ENCODE measurements at regions not wholly inside any gene's neighbourhood (a gene's known extent, or its start where the extent isn't known, plus 50 kb on each side); places are given as distances from the start of the nearest gene placed in this dataset.
"Not testable (repeated sequence)": the region's sequence is repeated elsewhere in the genome, so short reads cannot be mapped to it uniquely, and the experiment has no call there.

- DNase-seq (ENCODE audit: extremely low read depth in 1 of 2, low read depth in 1 of 2), result no peak
Observed at GRCh38 chr13:90321281-90321931, 1026.1 kb upstream of the MIR17HG start.

- DNase-seq (ENCODE audit: extremely low read depth in 1 of 2, low read depth in 1 of 2), result no peak
Observed at GRCh38 chr13:90329641-90330040, 1017.8 kb upstream of the MIR17HG start.

- no peak for DNase-seq (ENCODE audit: extremely low read depth in 1 of 2, low read depth in 1 of 2)
Observed at GRCh38 chr13:90331974-90332373, 1015.5 kb upstream of the MIR17HG start.

GRCh38 chr13:90336507-90336906 is 1011.0 kb upstream of the MIR17HG start:
- no peak for DNase-seq (ENCODE audit: extremely low read depth in 1 of 2, low read depth in 1 of 2)

GRCh38 chr13:90341348-90341747 is 1006.1 kb upstream of the MIR17HG start:
- DNase-seq (ENCODE audit: extremely low read depth in 1 of 2, low read depth in 1 of 2), result not testable (repeated sequence)

- not testable (repeated sequence) for DNase-seq (ENCODE audit: extremely low read depth in 1 of 2, low read depth in 1 of 2)
Observed at GRCh38 chr13:90348477-90349136, 998.9 kb upstream of the MIR17HG start.

GRCh38 chr13:90352763-90353162 is 994.7 kb upstream of the MIR17HG start:
- no peak for DNase-seq (ENCODE audit: extremely low read depth in 1 of 2, low read depth in 1 of 2)

- no peak for DNase-seq (ENCODE audit: extremely low read depth in 1 of 2, low read depth in 1 of 2)
Observed at GRCh38 chr13:90355162-90355751, 992.2 kb upstream of the MIR17HG start.

GRCh38 chr13:90360785-90361184 is 986.7 kb upstream of the MIR17HG start:
- DNase-seq (ENCODE audit: extremely low read depth in 1 of 2, low read depth in 1 of 2), result no peak

GRCh38 chr13:90362707-90363106 is 984.8 kb upstream of the MIR17HG start:
- DNase-seq (ENCODE audit: extremely low read depth in 1 of 2, low read depth in 1 of 2), result no peak

GRCh38 chr13:90365130-90365529 is 982.4 kb upstream of the MIR17HG start:
- DNase-seq (ENCODE audit: extremely low read depth in 1 of 2, low read depth in 1 of 2), result no peak

- DNase-seq (ENCODE audit: extremely low read depth in 1 of 2, low read depth in 1 of 2), result no peak
Observed at GRCh38 chr13:90374168-90374567, 973.3 kb upstream of the MIR17HG start.

GRCh38 chr13:90375851-90376250 is 971.6 kb upstream of the MIR17HG start:
- DNase-seq (ENCODE audit: extremely low read depth in 1 of 2, low read depth in 1 of 2), result no peak

- DNase-seq (ENCODE audit: extremely low read depth in 1 of 2, low read depth in 1 of 2), result no peak
Observed at GRCh38 chr13:90382425-90382824, 965.1 kb upstream of the MIR17HG start.

GRCh38 chr13:90385781-90386489 is 961.6 kb upstream of the MIR17HG start:
- DNase-seq (ENCODE audit: extremely low read depth in 1 of 2, low read depth in 1 of 2), result no peak

GRCh38 chr13:90388887-90389452 is 958.5 kb upstream of the MIR17HG start:
- no peak for DNase-seq (ENCODE audit: extremely low read depth in 1 of 2, low read depth in 1 of 2)

- no peak for DNase-seq (ENCODE audit: extremely low read depth in 1 of 2, low read depth in 1 of 2)
Observed at GRCh38 chr13:90389537-90389936, 958.0 kb upstream of the MIR17HG start.

- no peak for DNase-seq (ENCODE audit: extremely low read depth in 1 of 2, low read depth in 1 of 2)
Observed at GRCh38 chr13:90393408-90393807, 954.1 kb upstream of the MIR17HG start.

GRCh38 chr13:90395348-90395747 is 952.1 kb upstream of the MIR17HG start:
- DNase-seq (ENCODE audit: extremely low read depth in 1 of 2, low read depth in 1 of 2), result no peak

GRCh38 chr13:90395846-90396245 is 951.6 kb upstream of the MIR17HG start:
- DNase-seq (ENCODE audit: extremely low read depth in 1 of 2, low read depth in 1 of 2), result no peak

GRCh38 chr13:90396266-90396665 is 951.2 kb upstream of the MIR17HG start:
- no peak for DNase-seq (ENCODE audit: extremely low read depth in 1 of 2, low read depth in 1 of 2)
